NOMO-1 treated with dmso at 0.1 percent for 144 hours (cell line): ENCODE measurements at regions not wholly inside any gene's neighbourhood (a gene's known extent, or its start where the extent isn't known, plus 50 kb on each side); places are given as distances from the start of the nearest gene placed in this dataset.
"Not testable (repeated sequence)": the region's sequence is repeated elsewhere in the genome, so short reads cannot be mapped to it uniquely, and the experiment has no call there.

Experiments
- DNase-seq: peaks from one replicate; lab custom pipeline; 2025; ENCODE audit not compliant: unreplicated experiment; lab: John Stamatoyannopoulos, UW

DNA sequence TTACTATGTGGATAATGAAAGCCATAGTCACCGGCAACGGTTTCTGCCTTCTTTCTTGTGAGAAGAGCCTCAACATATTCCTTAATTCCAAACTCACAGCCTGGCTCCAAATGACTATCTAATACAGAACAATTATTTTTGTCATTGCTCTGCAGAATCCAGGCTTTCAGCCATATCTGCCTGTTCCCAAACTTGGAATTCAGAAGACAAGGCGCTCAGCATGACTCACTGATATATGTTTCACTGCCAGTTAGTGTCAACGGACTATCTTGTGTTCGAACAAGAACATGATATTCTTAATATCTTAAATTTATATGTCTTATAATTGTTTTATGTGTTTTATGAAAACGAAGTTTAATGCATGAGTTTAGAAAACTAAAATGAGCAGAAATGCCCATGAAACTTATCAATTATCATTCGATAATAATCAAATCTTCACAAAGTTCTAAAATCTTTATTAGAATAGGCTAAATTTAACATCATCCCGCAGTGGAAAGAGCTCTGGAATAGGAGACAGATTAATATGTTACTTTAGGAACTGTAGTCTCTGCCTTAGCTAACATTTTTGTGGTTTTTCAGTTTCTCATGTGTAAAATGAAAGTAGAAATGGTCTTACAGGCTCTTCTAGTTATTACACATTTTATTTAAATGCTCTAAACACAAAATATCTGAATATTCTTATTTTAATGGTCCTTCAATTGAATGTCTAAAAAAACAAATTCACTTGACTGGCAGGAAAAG lies 669.3 kb upstream of the GJE1 start:
- no peak for DNase-seq

DNA sequence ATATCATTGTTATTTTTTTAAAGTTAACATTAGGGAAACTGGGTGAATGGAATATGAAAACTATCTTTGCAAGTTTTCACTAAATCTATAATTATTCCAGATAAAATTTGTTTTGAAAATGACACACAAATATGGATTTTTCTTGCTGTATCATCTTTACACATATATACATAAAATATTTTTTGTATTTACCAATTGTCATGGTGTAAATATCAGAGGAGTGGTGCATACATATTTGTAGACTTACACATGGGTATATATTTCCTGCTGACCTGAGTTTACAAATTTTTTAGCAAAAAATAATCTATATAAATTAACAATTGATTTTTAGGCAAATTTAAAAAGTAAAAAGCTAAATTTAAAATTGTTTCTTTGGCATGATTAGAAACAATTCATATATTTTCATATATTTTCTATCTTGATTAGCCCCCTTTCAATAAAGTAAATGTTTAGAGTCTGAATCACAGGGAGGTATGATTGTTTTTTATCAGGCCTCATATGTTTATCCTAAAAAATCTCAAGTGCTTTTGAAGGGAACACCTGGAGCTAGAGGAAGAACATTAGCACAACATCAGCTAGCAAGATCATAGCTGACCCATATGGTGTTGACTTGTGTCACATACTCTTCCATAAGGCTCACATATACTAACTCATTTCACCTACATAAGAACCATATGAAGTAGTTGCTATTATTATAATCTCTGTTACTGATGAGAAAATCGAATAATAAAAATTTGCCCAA lies 671.8 kb upstream of the GJE1 start:
- no peak for DNase-seq

DNA sequence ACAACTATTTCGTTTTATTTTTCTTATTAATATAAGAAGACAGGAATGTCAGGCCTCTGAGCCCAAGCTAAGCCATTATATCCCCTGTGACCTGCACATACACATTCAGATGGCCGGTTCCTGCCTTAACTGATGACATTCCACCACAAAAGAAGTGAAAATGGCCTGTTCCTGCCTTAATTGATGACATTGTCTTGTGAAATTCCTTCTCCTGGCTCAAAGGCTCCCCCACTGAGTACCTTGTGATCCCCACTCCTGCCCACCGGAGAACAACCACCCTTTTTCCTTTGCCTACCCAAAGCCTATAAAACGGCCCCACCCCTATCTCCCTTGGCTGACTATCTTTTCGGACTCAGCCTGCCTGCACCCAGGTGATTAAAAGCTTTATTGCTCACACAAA lies 672.5 kb upstream of the GJE1 start:
- not testable (repeated sequence) for DNase-seq

DNA sequence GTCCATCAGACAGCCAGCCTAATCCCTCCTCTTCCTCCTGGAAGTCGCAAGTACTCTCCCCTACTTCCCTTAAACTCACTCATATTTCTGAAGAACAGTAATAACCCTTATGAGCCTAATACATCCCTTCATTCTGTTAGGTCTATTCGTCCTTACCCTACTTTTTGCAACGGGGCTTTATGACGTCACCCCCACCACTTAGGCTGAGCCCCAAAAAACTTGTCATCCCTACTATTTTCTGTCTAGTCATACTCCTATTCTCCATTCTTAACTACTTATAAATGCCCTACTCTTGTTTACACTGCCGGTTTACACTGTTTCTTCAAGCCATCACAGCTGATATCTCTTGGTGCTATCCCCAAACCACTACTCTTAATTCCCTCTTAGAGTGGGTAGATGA lies 674.7 kb upstream of the GJE1 start:
- not testable (repeated sequence) for DNase-seq

DNA sequence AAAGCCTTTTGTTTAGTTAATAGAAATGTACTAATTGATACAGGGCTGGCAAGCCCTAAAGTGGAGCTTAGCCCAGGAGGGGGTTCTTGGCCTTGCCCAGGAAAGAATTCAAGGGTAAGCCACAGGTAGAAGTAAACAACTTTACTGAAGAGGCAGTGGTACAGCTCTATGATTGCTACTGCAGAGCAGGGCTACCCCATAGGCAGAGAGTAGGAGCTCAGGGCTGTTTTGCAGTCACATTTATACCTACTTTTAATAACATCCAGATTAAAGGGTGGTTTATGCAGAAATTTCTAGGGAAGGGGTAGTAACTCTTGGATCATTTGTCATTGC lies 680.4 kb upstream of the GJE1 start:
- DNase-seq: no peak

DNA sequence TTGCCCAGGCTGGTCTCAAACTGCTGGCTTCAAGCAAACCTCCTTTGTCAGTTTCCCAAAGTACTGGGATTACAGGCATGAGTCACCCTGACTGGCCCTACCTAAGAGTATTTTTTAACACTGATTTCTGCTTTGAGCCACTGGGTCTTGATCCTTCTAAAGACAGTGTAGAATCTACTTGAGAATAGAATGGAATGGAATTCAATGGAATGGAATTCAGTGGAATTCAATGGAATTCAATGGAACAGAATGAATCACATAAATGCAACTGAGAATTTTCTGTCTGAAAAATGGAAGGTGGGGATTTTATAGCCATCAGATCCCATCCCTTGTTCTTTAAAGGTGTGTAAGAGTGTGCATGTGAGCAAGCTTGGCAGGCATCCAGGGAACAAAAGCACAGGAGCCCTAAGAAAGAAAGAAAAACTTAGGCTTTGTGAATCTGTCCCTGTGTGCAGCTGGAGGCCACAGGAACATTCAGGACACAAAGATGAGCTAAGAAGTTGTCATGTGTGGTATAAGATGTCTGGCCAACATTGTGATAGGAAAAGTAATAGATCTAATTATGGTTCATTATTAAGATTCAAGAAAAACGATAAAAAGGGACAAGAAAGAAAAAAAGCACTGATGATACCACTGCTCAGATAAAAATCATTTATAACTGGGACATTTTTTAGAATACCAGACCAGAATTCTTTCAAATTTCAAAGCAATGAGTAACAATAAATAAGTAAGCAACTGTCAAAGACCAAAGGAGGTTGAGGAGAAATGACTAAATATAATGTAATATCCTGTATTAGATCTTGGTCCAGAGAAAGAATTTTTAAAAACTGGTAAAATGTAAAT lies 681.0 kb upstream of the GJE1 start:
- no peak for DNase-seq

DNA sequence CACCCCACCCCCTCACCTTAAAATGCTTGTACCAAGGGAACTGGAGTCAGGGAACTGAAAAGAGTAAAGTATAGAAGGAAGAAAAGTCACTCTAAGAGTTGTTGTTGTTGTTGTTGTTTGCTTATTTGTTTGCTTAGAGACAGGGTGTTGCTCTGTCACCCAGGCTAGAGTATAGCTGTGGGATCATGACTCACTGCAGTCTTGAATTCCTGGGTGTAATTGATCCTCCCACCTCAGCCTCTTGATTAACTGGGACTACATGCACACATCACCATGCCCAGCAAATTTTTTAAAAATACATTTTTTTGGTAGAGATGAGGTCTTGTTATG lies 681.6 kb upstream of the GJE1 start:
- no peak for DNase-seq

DNA sequence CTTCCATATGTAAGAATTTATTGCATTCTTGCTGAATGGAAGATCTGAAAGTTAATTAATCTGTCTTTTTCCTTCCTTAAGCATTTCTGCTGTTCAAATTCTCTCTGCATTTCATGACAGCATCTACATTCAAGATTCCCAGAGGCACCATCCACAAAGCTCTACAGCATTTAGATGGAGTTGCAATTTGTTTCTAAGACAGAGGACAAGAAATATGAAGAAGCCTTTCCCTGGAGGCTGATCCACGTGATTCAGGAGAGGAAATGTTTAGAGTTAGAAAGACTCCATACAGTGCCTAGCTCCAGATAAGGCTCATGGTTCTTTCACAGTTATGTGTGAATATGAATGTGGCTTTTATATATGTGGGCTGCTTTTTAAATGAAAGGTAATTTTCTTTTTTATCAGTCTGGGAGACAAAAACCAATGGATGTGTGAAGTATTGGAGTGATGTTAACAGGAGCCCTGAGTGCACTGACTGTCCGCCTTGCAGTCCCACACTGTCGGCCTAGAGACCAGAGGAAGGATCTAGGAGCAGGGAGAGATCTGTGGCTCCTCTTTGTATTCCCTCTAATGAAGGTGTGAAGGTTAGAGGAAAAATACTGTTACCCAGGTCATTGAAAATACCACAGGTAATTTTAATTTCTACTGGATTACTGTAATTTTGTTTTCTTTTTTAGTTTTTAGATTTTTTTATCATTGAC lies 686.6 kb upstream of the GJE1 start:
- no peak for DNase-seq

DNA sequence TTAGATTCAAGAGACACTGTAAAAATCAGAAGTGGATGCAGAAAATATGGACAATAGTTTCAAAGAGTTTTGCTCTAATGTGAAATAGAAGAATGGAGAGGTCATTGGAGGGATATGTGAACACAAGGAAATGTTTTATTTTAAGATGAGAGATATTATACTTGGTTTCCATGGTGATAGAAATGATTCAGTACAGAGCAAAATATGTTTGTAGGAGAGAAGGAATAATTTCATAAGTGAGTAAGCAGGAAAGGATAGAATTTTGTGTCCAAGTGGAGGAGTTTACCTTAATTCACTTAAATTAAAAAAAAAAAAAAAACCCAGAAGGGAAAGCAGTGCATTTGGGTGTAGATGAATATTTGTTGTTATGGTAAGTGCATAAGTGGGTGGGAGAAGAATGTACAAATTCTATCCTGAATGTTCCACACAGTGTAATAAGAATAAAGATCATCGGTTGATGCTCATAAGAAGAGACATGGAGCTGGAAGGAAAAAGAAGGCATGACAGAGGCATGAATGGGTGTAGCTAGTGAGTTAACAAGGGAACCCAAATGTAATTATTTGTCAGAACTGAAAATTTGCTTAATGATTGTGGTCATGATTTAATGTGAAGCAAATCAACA lies 688.9 kb upstream of the GJE1 start:
- no peak for DNase-seq

DNA sequence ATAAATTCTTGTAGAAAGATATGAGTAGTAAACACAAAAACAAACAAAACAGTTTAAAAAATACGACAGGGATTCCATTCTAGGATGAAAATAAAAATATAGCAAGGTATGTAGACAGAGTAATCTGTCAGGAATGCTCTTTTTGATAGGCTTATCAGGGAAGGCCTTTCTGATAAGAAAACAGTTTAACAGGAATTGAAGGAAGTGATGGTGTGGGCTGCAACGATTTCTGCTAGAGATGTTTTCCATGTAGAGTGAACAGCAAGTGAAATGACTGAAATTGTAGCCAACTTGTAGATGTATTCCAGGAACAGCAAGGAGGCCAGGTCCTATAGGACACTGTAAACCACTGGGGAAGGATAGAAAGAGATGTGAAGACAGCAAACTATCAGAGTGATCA lies 689.7 kb upstream of the GJE1 start:
- no peak for DNase-seq

DNA sequence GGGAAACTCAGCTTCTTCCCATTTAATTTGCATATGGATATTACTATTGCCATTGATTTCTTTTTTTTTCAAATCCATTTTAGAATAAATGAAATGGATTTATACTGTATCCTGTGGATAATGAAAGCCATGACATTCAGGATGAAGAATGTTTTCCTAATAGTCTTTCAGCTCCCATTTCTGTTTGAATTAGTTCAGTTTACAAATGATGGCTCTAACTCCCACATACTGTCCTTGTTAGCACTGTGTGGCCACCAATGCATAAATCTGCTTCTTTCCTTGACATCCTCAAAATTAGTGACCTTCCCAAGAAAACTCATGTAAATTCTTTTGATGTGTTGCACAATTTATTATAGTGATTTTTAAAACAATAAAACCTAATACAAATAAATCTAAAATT lies 693.2 kb upstream of the GJE1 start:
- DNase-seq: no peak

DNA sequence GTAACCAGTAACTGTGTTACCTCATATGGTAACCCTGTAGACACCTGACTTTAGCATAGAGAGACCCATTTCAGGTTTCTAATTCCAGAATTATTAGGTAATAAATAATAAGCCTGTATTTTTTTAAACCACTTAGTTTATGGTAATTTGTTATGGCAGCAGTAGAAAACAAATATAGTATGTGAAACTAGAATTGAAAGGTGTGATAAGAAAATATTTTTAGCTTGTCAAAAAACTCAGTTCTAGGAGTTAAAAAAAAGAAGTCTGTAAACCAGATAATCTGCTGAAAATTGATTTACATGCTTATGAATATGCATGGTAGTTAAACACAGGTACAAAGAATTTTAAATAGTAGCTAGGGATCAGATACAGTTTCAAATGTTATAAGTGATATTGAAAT lies 695.0 kb upstream of the GJE1 start:
- DNase-seq: no peak

DNA sequence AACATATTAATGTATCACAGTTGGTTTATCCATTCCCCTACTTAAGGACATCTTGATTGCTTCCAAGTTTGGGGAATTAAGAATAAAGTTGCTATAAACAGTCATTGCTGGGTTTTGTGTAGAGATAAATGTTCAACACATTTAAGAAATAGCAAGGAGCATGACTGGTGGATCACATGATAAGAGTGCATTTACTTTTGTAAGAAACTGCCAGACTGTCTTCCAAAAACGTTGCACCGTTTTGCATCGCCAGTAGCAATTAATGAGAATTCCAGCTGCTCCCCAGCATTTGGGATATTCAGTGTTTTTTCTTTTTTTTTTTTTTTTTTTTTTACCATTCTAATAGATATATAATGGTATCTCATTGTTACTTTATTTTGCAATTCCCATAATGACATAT lies 695.7 kb upstream of the GJE1 start:
- no peak for DNase-seq

DNA sequence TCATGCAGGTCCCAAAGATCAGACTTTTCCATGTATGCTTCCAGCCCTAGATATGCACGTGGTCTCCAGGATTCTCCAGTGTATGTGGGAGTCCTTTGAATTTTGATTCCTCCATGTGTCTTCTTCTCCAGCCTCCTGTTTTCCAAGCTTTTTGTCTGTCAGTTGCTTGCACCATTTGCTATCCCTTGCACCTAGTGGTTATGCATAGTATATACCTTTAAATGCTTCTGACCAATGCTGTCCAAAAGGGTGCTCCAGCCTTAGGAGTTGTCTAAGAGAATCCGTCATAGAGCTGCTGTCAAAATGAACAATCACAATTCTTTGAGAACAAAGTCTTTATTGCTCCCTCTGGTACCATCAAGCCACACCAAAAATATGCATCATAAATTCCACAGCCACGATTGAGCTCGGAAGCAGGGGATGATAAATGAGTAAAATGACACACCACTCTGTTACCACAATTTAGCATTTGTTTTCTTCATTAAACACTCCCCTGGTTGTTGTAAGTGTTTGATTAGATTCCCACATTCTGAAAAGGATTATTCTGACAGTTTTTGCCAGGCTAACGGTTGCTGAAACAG lies 706.2 kb upstream of the GJE1 start:
- DNase-seq: no peak

DNA sequence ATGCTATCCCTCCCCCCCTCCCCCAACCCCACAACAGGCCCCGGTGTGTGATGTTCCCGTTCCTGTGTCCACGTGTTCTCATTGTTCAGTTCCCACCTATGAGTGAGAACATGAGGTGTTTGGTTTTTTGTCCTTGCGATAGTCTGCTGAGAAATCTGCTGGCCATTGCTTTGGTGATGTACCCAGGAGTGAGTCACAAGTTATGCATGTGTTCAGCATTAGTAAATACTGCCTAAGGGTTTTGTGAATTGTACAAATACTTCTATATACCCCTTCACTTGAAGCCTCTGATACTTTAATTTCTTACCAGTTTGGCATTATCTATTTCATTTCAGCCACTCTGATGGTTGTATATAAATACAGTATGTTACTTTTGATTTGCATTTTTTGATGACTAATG lies 711.3 kb upstream of the GJE1 start:
- DNase-seq: no peak

DNA sequence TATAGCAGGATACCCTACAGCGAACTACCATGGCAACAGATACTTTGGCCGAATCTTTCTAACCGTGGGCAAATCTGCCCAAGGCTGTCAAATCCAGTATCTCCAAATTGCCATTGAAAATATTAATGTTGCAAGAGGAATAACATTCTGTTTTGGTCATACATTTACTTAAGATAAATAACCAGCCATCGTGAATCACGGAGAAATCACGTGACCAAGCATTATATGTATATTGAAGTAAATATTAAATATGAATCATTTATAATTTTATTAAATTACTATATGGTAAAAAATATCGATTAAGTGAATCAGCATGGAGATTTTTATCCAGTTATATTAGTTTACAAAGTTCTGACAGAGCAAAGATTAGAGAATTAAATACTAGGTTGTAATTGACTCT lies 714.6 kb upstream of the GJE1 start:
- no peak for DNase-seq

DNA sequence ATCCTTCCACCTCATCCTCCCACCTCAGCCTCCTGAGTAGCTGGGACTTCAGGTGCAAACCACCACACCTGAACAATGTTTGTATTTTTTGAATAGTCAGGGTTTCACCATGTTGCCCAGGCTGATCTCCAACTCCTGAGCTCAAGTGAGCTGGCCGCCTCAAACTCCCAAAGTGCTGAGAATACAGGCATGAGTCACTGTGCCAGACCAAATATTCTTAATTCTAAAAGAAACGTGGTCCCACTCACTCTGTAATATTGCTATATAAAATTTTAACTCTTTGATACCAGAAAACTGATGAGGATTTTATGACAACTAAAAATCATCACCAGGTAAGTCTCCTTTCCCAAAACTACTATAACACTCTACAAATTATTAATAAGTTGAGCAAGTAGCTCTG lies 716.8 kb upstream of the GJE1 start:
- DNase-seq: no peak

DNA sequence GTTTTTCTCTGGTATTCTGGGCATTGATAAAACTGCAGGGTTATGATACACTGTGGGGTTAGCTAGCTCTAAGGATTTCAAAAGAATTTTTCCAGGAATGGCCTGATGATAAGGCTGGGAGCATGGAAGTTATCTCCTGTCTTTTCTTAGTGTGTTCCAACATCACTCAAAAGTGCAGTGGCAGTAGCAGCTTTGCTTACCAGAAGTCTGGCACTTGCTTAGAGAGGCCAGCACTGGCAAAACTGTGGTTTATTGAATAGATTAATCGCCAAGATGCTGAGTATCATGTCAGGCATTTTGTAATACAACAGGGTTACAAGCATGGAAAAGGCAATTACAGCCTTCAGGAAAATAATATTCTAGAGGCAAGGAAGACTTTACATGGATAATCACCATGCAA lies 719.5 kb upstream of the GJE1 start:
- DNase-seq: no peak

DNA sequence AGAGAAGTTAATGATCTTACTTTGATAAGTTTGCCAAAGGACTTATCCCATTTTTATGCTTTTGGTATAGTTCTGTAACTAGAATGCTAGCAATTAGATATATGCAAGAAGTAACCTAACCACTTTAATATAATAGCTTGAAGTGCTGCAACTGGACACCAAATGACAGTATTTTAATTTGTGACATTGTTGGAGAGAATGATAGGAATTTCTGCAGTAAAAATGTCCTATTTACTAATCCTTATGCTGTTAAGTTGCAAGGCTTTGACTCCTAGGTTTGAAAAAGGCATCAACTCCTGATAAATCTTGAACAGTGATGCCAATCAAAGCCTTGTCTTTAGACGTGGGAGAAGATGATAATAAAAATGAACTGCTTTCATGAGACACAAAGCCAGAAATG lies 726.0 kb upstream of the GJE1 start:
- DNase-seq: no peak

DNA sequence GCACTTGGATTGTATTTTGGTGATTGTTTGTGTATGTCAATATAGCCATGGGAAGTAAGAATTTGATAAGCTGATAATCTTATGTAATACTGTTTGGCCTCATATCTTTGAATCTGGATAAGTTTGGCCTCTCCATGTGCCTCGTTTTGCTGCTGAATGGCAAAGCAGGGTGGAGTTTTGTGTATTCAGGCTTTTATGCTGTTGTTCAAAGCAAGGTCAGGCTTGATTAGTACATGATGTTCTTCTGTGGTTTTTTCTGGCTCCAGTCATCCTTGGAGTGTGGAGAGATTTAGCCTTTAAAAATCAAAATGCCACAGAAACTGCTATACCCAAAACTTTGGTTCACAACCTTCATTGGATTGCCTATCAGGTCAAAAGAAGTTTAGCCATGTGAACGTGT lies 728.9 kb upstream of the GJE1 start:
- DNase-seq: no peak

DNA sequence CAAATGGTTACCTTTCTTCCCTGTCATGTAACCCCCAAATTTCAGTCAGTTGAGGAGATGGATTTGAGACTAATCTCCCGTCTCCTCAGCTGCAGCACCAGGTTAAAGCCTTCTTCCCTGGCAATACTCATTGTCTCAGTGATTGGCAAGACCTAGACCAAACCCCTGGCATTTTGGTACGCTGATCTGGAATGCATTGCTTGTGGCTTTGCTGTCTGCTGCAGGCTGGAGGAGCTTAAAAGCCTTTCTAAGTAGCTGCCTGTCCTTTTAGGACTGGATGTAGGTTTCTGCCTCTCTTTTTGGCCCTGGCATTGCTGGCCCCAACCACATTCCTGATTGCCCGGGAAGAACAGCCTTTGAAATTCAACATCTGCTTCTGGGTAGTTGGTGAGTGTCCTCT lies 729.6 kb upstream of the GJE1 start:
- no peak for DNase-seq
